ENCODE measurements at regions not wholly inside any gene's neighbourhood (a gene's known extent, or its start where the extent isn't known, plus 50 kb on each side); places are given as distances from the start of the nearest gene placed in this dataset.

- TF ChIP-seq NFIC (IDR thresholded peaks at IDR 0.05; ENCODE audit: borderline replicate concordance) = no peak
- TF ChIP-seq GATA2 (CRISPR knock-in tag; IDR thresholded peaks at IDR 0.05) = no peak
These were observed 1187.3 kb upstream of the CNTN5 start (continued) for GRCh38 chr11:97833412-97833811.

- Histone ChIP-seq H3K4me1 (ENCODE audit: control insufficient read depth in 1 of 2, insufficient read depth in 2 of 2, low read depth in 1 of 2, low read length in 1 of 2) (no peaks in the 10 kb centered on the region), H3K4me2 (no peak overlapping the region), H3K9me2 (no peaks in the 10 kb centered on the region), H2AFZ (ENCODE audit: low read depth) (no peak overlapping the region), H4K20me1 (ENCODE audit: insufficient read depth) (no peaks in the 10 kb centered on the region), H3K4me3 (ENCODE audit: low read depth in 2 of 2, low read length in 1 of 2) (no peak overlapping the region), H3F3A (replicated peaks; ENCODE audit: insufficient read depth) (no peaks in the 10 kb centered on the region), H3K27me3 (ENCODE audit: insufficient read depth) (no peaks in the 10 kb centered on the region), H3K36me3 (replicated peaks in 1 of 2; ENCODE audit: control insufficient read depth in 1 of 2, insufficient read depth in 2 of 2, low read length in 1 of 2) (no peaks in the 10 kb centered on the region), H3K79me2 (ENCODE audit: insufficient read depth) (no peaks in the 10 kb centered on the region), H3K9me3 (no peaks in the 10 kb centered on the region), H3K9ac (no peak overlapping the region), H3K27ac (ENCODE audit: low read depth in 2 of 2, low read length in 1 of 2) (no peak overlapping the region)
- DNase-seq = no peak
- CTCF ChIA-PET = no interaction called here
- POLR2A ChIA-PET = no interaction called here
- TF ChIP-seq RFX5 (IDR thresholded peaks at IDR 0.05; ENCODE audit: low read length) = no peak
- no peak for TF ChIP-seq RCOR1 (IDR thresholded peaks at IDR 0.05; ENCODE audit: low read length)
- no peak for TF ChIP-seq MEF2A (IDR thresholded peaks at IDR 0.05; ENCODE audit: borderline replicate concordance, low read depth)
- no peak for TF ChIP-seq TCF12 (IDR thresholded peaks at IDR 0.05)
- no peak for TF ChIP-seq SIN3A (IDR thresholded peaks at IDR 0.05; ENCODE audit: borderline replicate concordance, low read depth, low read length)
- TF ChIP-seq PBX3 (IDR thresholded peaks at IDR 0.05) = no peak
- no peak for TF ChIP-seq FOSL2 (IDR thresholded peaks at IDR 0.05; ENCODE audit: borderline replicate concordance, low read depth)
- no peak for TF ChIP-seq CHD2 (IDR thresholded peaks at IDR 0.05; ENCODE audit: low read length, partially characterized antibody)
- TF ChIP-seq YY1 (IDR thresholded peaks at IDR 0.05; ENCODE audit: low read depth) = no peak
- no peak for TF ChIP-seq FOXM1 (IDR thresholded peaks at IDR 0.05; ENCODE audit: low read depth)
- TF ChIP-seq, protein P1, sequence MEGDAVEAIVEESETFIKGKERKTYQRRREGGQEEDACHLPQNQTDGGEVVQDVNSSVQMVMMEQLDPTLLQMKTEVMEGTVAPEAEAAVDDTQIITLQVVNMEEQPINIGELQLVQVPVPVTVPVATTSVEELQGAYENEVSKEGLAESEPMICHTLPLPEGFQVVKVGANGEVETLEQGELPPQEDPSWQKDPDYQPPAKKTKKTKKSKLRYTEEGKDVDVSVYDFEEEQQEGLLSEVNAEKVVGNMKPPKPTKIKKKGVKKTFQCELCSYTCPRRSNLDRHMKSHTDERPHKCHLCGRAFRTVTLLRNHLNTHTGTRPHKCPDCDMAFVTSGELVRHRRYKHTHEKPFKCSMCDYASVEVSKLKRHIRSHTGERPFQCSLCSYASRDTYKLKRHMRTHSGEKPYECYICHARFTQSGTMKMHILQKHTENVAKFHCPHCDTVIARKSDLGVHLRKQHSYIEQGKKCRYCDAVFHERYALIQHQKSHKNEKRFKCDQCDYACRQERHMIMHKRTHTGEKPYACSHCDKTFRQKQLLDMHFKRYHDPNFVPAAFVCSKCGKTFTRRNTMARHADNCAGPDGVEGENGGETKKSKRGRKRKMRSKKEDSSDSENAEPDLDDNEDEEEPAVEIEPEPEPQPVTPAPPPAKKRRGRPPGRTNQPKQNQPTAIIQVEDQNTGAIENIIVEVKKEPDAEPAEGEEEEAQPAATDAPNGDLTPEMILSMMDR (IDR thresholded peaks at IDR 0.05) = no peak
- no peak for TF ChIP-seq TAF1 (IDR thresholded peaks at IDR 0.05; ENCODE audit: borderline replicate concordance, low read depth, low read length)
- TF ChIP-seq MXI1 (IDR thresholded peaks at IDR 0.05; ENCODE audit: low read depth, low read length) = no peak
- TF ChIP-seq NRF1 (IDR thresholded peaks at IDR 0.05; ENCODE audit: low read depth, low read length) = no peak
- no peak for TF ChIP-seq SMC3 (IDR thresholded peaks at IDR 0.05; ENCODE audit: low read depth, low read length)
- no peak for TF ChIP-seq FOXJ3 (CRISPR knock-in tag; IDR thresholded peaks at IDR 0.05)
These were observed 1176.7 kb upstream of the CNTN5 start for GRCh38 chr11:97844016-97844415.

Data from SK-N-SH (cell line).